Endothelial cell of umbilical vein (primary cell): ENCODE measurements at regions not wholly inside any gene's neighbourhood (a gene's known extent, or its start where the extent isn't known, plus 50 kb on each side); places are given as distances from the start of the nearest gene placed in this dataset.

Source experiments
- EZH2 ChIP-seq: IDR thresholded peaks from 2 replicates; pipeline ENCODE4 v1.6.1; 2012; ENCODE audit warnings: borderline replicate concordance, low read depth, mild to moderate bottlenecking, moderate library complexity, low read length, inconsistent platforms; ENCODE audit not compliant: severe bottlenecking
- JUN ChIP-seq: IDR thresholded peaks from 2 replicates; pipeline ENCODE4 v1.6.1; 2011; ENCODE audit warnings: borderline replicate concordance, low read depth; ENCODE audit not compliant: insufficient read length, insufficient read depth
- POLR2A ChIP-seq: IDR thresholded peaks from 2 replicates; pipeline ENCODE4 v1.6.1; 2012; ENCODE audit warnings: low read depth, mild to moderate bottlenecking, control low read depth, low read length
- TF ChIP-seq, protein P1 (sequence below), 2 donors: IDR thresholded peaks; 1 replicate in 1 of 2; 2 replicates in 1 of 2; pipeline ENCODE4 v1.5.1; 2011; ENCODE audit warnings: low read length in 2 of 2, mild to moderate bottlenecking in 2 of 2, moderate library complexity in 2 of 2, control low read depth in 1 of 2, inconsistent platforms in 1 of 2, low read depth in 1 of 2; ENCODE audit not compliant: insufficient read depth in 1 of 2; ENCODE audit errors: extremely low read depth in 1 of 2

DNA sequence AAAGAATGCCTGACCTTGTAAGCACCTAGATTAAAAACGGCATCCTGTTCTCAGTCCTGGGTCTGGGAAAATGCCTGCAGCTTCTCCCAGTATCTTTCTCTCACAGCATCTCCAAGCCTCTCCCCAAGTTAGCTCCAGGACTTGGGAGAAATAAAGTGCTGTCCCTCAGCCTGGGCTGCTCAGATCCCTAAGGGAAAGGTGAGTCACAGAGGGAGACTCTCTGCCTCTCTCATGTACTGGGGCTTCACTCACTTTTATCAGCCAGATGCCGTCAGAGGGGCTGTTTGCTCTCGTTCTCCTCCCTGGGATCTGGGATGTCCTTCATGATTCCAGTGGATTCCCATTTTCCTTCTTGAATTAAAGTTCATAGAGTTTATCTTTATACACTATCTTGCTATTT lies 293.6 kb downstream of the COL12A1 start:
- no peak for TF ChIP-seq EZH2
- TF ChIP-seq, protein P1, sequence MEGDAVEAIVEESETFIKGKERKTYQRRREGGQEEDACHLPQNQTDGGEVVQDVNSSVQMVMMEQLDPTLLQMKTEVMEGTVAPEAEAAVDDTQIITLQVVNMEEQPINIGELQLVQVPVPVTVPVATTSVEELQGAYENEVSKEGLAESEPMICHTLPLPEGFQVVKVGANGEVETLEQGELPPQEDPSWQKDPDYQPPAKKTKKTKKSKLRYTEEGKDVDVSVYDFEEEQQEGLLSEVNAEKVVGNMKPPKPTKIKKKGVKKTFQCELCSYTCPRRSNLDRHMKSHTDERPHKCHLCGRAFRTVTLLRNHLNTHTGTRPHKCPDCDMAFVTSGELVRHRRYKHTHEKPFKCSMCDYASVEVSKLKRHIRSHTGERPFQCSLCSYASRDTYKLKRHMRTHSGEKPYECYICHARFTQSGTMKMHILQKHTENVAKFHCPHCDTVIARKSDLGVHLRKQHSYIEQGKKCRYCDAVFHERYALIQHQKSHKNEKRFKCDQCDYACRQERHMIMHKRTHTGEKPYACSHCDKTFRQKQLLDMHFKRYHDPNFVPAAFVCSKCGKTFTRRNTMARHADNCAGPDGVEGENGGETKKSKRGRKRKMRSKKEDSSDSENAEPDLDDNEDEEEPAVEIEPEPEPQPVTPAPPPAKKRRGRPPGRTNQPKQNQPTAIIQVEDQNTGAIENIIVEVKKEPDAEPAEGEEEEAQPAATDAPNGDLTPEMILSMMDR (IDR thresholded peaks at IDR 0.05; ENCODE audit: extremely low read depth in 1 of 2, insufficient read depth in 1 of 2, low read depth in 1 of 2, low read length in 2 of 2), result no peak
- no peak for TF ChIP-seq JUN
- TF ChIP-seq POLR2A, result no peak
